GM21528 (cell line): ENCODE measurements at regions not wholly inside any gene's neighbourhood (a gene's known extent, or its start where the extent isn't known, plus 50 kb on each side); places are given as distances from the start of the nearest gene placed in this dataset.

Experiments
- ATAC-seq: cut with Tn5 transposase; IDR thresholded peaks from one replicate; pipeline ENCODE4 v1.9.1; 2021; ENCODE audit warnings: mild to moderate bottlenecking, moderate library complexity; ENCODE audit not compliant: unreplicated experiment, low FRiP score

GRCh38 chr17:71033336-71033735 lies 864.0 kb downstream of the KCNJ2 start:
- ATAC-seq = no peak

DNA sequence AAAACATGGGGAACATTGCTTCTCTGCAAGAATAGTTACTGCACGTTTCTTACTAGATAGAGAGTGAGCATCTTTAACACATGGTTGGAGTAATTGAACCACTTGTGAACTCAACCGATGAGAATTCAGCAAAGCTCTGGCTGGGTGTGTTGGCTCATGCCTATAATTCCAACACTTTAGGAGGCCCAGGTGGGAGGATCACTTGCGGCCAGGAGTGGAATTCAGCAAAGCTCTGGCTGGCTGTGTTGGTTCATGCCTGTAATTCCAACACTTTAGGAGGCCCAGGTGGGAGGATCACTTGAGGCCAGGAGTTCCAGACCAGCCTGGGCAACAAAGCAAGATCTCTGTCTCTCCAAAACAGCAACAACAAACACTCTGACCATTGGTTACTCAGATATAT lies 865.9 kb downstream of the KCNJ2 start:
- ATAC-seq = no peak

DNA sequence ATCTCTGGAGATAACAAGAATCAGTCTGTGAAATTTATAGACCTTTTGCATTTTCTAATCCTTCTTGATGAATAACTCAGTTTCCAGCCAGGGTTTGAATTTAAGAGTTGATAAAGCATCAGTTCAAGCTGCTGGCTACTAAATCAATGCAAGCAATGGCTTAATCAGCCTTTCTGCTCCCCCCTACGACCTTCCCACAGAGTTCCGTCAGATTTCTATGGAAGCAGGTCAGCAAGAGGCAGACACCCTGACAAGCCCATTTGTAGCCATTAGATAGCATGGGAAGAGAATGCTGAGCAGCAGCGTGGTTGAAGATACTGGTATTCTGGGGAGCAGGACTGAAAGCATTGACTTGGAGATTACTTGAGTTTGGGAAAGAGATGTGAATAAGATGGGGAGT lies 868.1 kb downstream of the KCNJ2 start:
- no peak for ATAC-seq

- ATAC-seq = no peak
These were observed 870.1 kb downstream of the KCNJ2 start for GRCh38 chr17:71039391-71039790.

DNA sequence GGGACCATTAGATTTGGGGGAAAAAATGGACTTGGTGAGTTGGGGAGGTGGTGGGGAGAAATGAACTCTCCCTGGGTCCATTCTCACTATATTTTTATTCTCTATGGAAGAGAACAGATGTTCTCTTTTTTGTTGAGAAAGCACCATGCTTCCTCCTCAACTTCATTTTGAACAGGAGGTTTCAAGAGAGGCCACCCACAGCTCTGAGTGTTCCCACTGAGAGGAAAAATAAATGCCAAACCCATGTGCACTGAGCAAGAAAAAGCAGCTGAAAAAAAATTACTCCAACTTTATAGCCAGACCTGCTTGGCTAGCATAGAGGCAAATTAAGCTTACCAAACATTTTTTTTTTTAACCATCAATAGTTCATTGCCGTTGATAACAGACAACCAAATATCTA lies 883.6 kb downstream of the KCNJ2 start:
- ATAC-seq = no peak

DNA sequence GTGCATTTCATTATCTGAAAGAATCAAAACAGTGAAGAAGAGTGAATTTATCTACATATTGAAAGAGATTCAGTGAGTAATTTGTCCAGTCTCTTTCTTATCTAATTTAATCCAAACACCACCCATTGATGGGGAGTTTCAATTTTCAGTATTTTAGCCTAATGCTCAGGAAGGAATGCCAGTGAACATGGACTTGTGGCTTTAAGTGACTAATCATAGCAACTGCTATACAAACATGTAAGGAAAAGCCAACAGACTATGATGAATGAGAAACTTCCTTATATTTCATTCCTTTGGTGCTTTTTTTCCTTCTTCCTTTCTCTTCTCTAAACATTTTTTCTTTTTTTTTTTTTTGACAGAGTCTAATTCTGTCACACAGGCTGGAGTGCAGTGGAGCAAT lies 885.8 kb downstream of the KCNJ2 start:
- ATAC-seq = no peak

DNA sequence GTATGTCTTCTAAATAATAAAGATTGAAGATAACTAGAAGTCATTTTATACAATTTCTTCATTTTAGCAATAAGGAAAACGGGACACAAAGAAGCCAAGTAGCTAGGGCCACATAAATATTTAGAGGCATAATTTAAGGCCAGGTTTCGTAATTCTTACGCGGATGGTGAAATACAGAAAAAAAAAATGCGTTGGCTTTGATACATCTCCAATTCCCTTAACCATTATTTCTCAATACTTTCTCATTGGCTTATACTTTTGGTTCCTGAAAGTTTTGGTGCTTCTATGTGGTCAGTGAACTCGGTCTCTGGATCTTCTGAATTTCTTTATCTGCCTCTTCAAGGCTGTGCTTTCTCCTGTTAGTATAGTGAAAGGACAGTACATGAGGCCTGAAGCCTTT lies 888.1 kb downstream of the KCNJ2 start:
- no peak for ATAC-seq

- no peak for ATAC-seq
These were observed 888.6 kb downstream of the KCNJ2 start for GRCh38 chr17:71057938-71058337.

DNA sequence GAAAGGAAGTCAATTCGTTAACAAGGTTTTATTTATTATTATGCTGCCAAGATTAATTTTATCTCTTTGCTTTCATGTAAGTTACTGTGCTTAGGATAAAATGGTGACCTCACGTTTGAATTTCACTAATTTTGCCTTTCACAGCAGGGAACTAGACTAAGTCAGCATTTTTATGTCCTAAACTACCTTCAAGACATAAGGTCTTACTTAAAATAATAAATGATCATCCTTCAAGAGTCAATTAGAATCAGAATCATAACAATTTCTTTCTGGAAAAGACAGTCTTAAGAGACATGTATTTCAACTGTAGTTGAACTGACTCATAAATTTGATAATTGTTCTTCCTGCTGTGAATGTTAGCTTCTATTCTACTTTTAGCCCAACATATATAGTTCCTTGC lies 893.8 kb downstream of the KCNJ2 start:
- ATAC-seq = no peak

DNA sequence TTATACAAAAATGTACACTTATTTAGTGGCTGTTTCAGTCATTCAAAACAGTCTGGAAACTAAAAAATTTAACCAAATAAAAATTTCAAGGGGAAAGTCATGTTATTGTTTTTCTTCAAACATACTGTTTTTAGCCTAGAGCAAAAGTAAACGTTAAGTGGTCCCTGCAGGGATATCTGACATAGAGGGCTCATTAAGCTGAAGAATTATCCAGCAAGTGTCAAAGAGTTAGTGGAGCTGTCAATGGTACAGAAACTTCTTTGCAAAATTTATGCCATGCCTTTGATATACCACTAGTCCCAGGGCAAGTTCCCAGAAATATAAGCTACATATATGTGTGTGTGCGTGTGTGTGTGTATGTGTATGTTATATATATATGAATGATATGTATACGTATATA lies 894.2 kb downstream of the KCNJ2 start:
- ATAC-seq = no peak

DNA sequence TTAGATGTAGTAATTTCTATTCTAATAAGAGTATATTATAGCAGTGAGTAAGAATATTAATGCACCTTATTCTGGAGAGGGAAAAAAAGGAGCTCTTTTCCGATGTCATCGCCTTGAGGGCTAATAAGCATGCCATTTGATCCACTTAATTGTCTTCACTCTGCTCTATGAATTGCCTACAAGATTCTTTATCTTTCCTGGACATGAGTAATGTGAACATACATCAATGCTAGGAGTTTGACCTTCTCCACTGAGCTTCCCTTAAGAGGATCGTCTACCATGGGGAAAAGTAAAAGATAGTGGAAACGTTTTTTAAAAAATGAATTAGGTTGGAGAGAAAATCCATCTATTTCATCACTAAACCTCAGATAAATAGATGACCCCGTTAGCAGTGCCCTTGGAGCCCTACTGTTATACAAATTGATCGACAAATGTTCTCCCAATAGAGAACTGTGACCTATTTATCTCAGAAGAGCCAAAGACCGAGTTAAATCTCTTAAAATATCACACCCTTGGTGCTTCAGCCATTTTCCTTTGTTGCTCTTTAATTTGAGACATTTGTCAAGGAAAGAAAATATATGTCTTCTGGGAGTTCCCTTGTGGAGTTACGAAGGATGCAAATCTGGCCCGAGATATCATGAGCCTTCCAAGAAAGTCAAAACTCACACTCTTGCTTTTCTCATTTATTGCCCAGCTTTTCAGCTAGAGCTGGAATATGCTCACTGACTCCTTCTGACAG lies 898.5 kb downstream of the KCNJ2 start:
- ATAC-seq = no peak

DNA sequence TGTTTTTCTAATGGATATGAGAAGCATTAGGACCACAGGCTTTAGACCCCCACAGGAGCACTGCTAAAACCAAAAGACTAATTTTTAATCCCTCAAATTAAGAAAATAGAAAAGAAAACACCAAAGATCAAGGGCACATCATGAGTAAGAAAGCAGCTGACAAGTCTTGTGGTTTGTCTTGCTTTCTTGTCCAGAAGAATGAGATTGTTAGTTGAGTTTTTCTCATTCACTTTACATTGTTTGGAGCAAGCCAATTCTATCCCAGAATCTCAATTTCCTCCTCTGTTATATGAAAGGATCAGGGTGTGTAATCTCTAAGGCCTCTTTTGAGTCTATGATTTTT lies 899.0 kb downstream of the KCNJ2 start:
- no peak for ATAC-seq

GRCh38 chr17:71071041-71071440 lies 901.7 kb downstream of the KCNJ2 start:
- no peak for ATAC-seq

- no peak for ATAC-seq
These were observed 902.5 kb downstream of the KCNJ2 start for GRCh38 chr17:71071837-71072236.

DNA sequence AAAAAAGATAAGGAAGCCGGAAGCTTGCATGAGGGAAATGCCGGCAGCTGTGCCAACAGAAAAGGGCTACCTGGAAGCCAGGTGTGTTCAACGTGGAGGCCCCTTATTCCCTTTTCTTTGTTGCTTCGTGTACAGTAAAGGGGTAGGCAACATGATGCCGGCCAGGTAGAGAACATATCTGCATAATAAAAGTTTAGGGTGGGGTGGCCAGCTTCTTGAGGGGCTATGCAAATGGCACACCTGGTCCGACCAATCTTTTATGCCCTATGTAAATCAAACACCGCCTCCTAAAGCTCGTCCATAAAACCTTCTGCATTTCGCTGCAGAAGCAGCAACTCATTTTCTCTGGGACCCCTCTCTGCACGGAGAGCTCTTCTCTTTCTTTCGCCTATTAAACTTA lies 911.6 kb downstream of the KCNJ2 start:
- no peak for ATAC-seq

DNA sequence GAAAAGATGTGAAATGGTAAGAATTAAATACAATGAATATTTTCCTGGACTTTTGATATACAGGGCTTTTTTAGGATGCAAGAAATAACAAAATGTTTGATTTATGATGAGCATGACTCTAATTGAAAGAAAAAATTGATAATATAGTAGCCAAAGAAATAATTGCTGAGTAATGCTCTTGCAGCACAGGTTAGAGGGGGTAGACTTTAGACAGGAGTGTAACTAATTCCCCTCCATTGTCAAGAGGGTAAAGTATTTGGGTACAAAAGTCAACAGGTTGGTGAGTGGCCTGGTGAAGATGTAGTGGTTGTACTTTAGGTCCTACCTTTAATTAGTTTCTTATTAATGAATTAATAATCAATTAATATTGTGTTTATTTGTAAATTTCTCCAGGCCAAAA lies 912.3 kb downstream of the KCNJ2 start:
- no peak for ATAC-seq

DNA sequence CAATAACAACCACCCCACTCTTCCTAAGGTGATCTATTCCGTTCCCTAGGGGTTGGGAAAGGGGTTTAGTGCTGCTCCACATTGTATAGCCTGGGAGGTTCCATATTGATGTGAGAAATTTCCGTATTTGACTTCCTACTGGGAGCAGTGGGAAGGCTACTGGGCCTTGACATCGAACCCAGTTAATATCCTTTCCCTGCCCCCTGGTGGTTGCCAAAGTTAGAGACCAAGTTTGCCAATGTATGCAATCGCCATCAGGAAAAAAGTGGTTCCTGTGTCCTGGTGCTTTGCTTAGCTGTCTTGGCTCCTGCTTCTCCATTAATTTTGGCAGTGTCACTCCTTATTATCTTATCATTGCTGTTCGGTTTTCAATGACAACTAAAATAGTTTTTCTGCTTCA lies 914.9 kb downstream of the KCNJ2 start:
- no peak for ATAC-seq

DNA sequence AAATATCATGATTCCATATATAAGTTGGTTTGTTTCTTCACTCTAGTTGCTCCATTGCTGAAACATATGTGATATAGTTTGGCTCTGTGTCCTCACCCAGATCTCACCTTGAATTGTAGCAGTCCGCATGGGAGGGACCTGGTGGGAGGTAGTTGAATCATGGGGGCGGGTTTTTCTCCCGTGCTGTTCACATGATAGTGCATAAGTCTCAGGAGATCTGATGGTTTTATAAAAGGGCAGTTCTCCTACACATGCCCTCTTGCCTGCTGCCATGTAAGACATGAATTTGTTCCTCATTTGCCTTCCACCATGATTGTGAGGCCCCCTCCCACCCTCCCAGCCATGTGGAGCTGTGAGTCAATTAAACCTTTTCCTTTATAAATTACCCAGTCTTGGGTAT lies 915.5 kb downstream of the KCNJ2 start:
- ATAC-seq = no peak

DNA sequence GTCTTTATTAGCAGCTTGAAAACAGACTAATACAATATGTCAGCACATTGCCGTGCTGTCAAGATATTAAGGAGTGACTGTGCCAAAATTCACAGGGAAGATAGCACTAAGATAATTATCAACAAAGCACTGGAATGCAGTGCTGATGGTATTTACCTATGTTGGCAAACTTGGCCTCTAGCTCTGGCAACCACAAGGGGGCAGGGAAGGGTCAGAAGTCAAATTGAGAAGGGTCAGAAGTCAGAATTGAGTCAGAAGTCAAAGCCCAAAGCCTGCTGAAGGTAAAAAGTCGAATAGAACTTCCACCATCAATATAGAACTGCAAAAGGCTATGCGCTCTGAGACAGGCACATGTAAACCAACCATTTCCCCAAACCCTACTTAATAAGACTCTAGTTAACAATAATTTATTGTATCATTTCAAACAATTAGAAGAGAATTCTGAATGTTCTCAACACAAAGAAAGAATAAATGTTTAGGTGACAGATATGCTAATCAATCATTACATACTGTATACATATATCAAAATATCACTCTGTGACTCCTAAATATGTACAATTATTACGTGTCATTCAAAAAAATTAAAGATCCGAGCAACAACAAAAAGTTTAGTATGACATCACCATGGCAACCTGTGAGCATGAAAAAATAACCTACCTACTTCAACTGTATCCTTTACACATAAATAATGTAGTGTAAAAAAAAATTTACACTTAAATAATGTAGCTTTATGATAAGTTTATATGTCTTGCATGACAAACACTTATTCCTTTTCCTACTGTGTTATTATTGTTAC lies 916.1 kb downstream of the KCNJ2 start:
- no peak for ATAC-seq

- ATAC-seq = no peak
These were observed 920.1 kb downstream of the KCNJ2 start for GRCh38 chr17:71089431-71089830.

- no peak for ATAC-seq
These were observed 928.7 kb downstream of the KCNJ2 start for GRCh38 chr17:71098071-71098470.

DNA sequence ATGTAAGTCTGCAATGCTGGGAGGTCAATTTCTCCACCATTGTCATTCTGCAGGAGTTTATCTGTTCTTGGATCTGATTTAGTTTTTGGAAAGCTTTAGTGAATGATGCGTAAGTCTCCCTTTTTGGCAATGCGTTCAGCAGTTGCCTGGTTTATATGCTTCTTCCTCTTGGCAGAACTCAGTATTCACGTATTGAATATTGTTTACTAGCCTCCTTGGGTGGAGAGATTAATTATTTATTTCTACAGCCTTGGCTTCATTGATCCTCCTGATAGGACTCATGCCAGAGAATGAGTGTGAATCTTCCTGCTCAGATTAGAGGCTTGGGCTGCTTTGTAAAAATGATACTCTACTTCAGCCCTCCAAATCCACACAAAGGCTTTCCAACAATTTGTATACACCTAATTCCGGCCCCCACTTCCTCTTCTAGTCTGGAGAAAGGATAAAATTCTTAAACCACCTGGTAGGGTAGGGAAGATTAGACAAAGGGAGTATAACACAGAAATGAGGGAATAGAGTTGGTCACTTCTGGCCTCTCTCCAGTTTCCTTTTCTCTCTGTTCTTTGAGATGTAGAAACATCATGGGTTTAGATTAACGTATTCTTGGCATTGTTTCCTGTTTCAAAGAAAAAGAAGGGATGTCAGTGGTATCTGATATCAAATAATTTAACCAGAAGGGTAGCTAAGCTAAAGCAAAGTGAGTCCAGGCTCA lies 929.8 kb downstream of the KCNJ2 start:
- no peak for ATAC-seq
